ENCODE measurements at regions not wholly inside any gene's neighbourhood (a gene's known extent, or its start where the extent isn't known, plus 50 kb on each side); places are given as distances from the start of the nearest gene placed in this dataset.
"Not testable (repeated sequence)": the region's sequence is repeated elsewhere in the genome, so short reads cannot be mapped to it uniquely, and the experiment has no call there.

DNA sequence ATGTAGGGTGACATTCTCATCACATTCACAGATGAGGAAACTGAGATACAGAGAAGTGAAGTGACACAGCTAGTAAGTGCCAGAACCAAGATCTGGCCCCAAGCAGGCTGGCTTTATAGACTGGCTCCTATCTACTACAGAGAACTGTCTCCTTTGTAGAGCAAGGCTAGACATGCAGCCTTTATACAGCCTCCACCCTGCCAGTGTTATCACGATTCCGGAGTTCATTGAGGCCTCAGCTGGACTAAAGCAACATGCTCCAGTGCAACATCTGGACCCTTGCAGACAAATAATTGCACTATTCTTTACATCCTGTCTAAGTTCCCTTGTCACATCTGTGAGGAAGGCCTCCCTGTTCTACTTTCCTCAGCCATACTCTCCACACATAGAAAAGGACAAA, 58.0 kb upstream of the XIAP start:
- Mint-ChIP-seq H3K27me3 (ENCODE audit: insufficient read depth, unreplicated experiment) (no peaks in the 10 kb centered on the region), H3K9me3 (ENCODE audit: unreplicated experiment) (no peaks in the 10 kb centered on the region), H3K36me3 (ENCODE audit: insufficient read depth, unreplicated experiment) (peaks cover 8% of the 10 kb centered on the region), H3K27ac (ENCODE audit: unreplicated experiment) (no peak overlapping the region), H3K4me1 (ENCODE audit: low read depth, unreplicated experiment) (peaks cover 16% of the 10 kb centered on the region), H3K4me3 (ENCODE audit: unreplicated experiment) (no peak overlapping the region)
- no peak for DNase-seq
- no peaks in the 10 kb centered on the region for H3K9me3 ChIP-seq
- ChIA-PET CTCF (interaction anchor here (0.5 kb wide), 1 partner anchor 51 kb away, joined by 6 read pairs; no protein-coding TSS in a partner anchor), POLR2A (no interaction called here)
- H3K4me3 ChIP-seq (ENCODE audit: low read depth, low read length), result no peak overlapping the region
- peaks cover 7% of the 10 kb centered on the region for H3K4me1 ChIP-seq
- no peaks in the 10 kb centered on the region for H3K36me3 ChIP-seq (ENCODE audit: control insufficient read depth, insufficient read depth, low read length)
- H3K27me3 ChIP-seq (replicated peaks; ENCODE audit: control insufficient read depth, insufficient read depth, low read length), result no peaks in the 10 kb centered on the region
- TF ChIP-seq, protein P1, sequence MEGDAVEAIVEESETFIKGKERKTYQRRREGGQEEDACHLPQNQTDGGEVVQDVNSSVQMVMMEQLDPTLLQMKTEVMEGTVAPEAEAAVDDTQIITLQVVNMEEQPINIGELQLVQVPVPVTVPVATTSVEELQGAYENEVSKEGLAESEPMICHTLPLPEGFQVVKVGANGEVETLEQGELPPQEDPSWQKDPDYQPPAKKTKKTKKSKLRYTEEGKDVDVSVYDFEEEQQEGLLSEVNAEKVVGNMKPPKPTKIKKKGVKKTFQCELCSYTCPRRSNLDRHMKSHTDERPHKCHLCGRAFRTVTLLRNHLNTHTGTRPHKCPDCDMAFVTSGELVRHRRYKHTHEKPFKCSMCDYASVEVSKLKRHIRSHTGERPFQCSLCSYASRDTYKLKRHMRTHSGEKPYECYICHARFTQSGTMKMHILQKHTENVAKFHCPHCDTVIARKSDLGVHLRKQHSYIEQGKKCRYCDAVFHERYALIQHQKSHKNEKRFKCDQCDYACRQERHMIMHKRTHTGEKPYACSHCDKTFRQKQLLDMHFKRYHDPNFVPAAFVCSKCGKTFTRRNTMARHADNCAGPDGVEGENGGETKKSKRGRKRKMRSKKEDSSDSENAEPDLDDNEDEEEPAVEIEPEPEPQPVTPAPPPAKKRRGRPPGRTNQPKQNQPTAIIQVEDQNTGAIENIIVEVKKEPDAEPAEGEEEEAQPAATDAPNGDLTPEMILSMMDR (IDR thresholded peaks at IDR 0.05; ENCODE audit: insufficient read depth in 1 of 2, low read depth in 1 of 2, low read length in 1 of 2, severe bottlenecking in 1 of 2, unreplicated experiment in 1 of 2), result no peak
- no TSS peak for BruUV-seq (replicated peaks)
- intact Hi-C loops (cut with micrococcal nuclease; ENCODE audit: unreplicated experiment), result no loop called here

DNA sequence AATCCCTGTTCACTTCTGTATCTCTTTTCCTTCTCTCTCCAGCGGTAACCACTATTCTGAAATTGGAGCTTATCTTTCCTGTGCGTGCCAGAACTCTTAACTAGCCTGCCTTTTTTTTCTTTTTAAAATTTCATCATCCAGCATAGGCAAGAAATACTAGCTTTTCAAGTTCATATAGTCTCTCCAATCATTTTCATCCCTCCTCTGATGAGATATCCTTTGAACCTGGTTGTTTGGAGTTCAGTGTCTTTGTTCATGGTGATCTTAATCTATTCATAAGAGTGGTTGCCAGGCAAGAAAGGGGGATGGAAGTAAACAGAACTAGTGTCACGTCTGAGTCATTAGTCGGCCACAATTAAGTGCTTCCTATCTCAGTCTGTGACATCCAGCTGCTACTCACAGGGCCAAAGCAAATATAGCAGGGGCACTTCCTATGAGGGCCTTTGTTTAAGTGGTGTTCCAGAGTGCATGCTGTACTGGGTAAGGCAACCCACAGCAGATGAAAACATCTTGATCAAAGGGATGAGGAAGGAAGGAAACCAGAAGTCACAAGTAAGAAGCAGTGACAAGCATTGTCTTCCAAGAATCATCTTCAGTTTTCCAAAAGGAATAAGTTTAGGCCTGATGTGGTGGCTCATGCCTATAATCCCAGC, 56.4 kb upstream of the XIAP start:
- H3K9me3 ChIP-seq, result no peaks in the 10 kb centered on the region
- Mint-ChIP-seq H3K4me3 (ENCODE audit: unreplicated experiment) (peak overlapping the region; percentile 50), H3K4me1 (ENCODE audit: low read depth, unreplicated experiment) (peaks cover 10% of the 10 kb centered on the region), H3K9me3 (ENCODE audit: unreplicated experiment) (no peaks in the 10 kb centered on the region), H3K27me3 (ENCODE audit: insufficient read depth, unreplicated experiment) (no peaks in the 10 kb centered on the region), H3K36me3 (ENCODE audit: insufficient read depth, unreplicated experiment) (peaks cover 8% of the 10 kb centered on the region), H3K27ac (ENCODE audit: unreplicated experiment) (peak overlapping the region; percentile 91)
- H3K36me3 ChIP-seq (ENCODE audit: control insufficient read depth, insufficient read depth, low read length), result no peaks in the 10 kb centered on the region
- peak; percentile 80 to 82 for DNase-seq
- ChIA-PET CTCF (interaction anchor here (1.1 to 1.2 kb wide), 2 partner anchors 23 to 26 kb away, joined by 4 to 11 read pairs; no protein-coding TSS in a partner anchor), POLR2A (interaction anchor here (0.6 to 1.0 kb wide), 2 partner anchors 23 to 62 kb away, joined by 5 read pairs; no protein-coding TSS in a partner anchor)
- intact Hi-C loops (cut with micrococcal nuclease; ENCODE audit: unreplicated experiment), result loop anchor here (1.0 kb wide), 2 partner anchors 23 to 159 kb away; no protein-coding TSS in a partner anchor
- peaks cover 7% of the 10 kb centered on the region for H3K4me1 ChIP-seq
- H3K4me3 ChIP-seq (ENCODE audit: low read depth, low read length), result no peak overlapping the region
- BruUV-seq (replicated peaks), result no TSS peak
- H3K27me3 ChIP-seq (replicated peaks; ENCODE audit: control insufficient read depth, insufficient read depth, low read length), result no peaks in the 10 kb centered on the region
- TF ChIP-seq, protein P1 (IDR thresholded peaks at IDR 0.05; ENCODE audit: insufficient read depth in 1 of 2, low read depth in 1 of 2, low read length in 1 of 2, severe bottlenecking in 1 of 2, unreplicated experiment in 1 of 2), result no peak

DNA sequence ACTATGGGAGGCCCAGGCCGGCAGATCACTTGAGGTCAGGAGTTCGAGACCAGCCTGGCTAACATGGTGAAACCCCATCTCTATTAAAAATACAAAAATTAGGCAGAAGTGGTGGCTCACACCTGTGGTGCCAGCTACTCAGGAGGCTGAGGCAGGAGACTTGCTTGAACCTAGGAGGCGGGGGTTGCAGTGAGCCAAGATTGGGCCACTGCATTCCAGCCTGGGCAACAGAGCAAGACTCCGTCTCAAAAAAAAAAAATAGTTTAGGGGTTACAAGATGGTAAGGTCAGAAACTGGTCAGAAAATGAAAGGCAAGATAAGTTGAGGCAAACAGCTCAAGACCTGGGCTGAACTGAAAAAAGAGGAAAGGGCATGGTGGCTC, 55.9 kb upstream of the XIAP start:
- BruUV-seq (replicated peaks); H3K27me3 Mint-ChIP-seq (ENCODE audit: insufficient read depth, unreplicated experiment); H3K36me3 Mint-ChIP-seq (ENCODE audit: insufficient read depth, unreplicated experiment); H3K27me3 ChIP-seq (replicated peaks; ENCODE audit: control insufficient read depth, insufficient read depth, low read length); DNase-seq; H3K4me3 ChIP-seq (ENCODE audit: low read depth, low read length); H3K4me3 Mint-ChIP-seq (ENCODE audit: unreplicated experiment); H3K9me3 Mint-ChIP-seq (ENCODE audit: unreplicated experiment); H3K9me3 ChIP-seq; H3K36me3 ChIP-seq (ENCODE audit: control insufficient read depth, insufficient read depth, low read length); H3K4me1 ChIP-seq: not testable (repeated sequence)
- ChIA-PET POLR2A (interaction anchor here (0.6 to 1.0 kb wide), 2 partner anchors 23 to 61 kb away, joined by 5 read pairs; no protein-coding TSS in a partner anchor), CTCF (interaction anchor here (1.1 to 1.2 kb wide), 2 partner anchors 23 to 26 kb away, joined by 4 to 11 read pairs; no protein-coding TSS in a partner anchor)
- Mint-ChIP-seq H3K27ac (ENCODE audit: unreplicated experiment) (peak overlapping the region; percentile 91), H3K4me1 (ENCODE audit: low read depth, unreplicated experiment) (peaks cover 11% of the 10 kb centered on the region)
- intact Hi-C loops (cut with micrococcal nuclease; ENCODE audit: unreplicated experiment), result loop anchor here (1.0 kb wide), 2 partner anchors 24 to 158 kb away; no protein-coding TSS in a partner anchor
